A549 (cell line): ENCODE measurements at regions not wholly inside any gene's neighbourhood (a gene's known extent, or its start where the extent isn't known, plus 50 kb on each side); places are given as distances from the start of the nearest gene placed in this dataset.

ENCODE experiments used
- ATAC-seq, 2 experiments: fragments of 200-7000 bp in 1 of 2; fragments of >200 bp in 1 of 2; cut with Nextera tagmentation in 1 of 2; cut with Tn5 transposase in 1 of 2; 3 replicates each; pipeline versions ENCODE4 v1.8.0 to v1.9.1; 2018 to 2020; ENCODE audit warnings: mild to moderate bottlenecking in 1 of 2, moderate library complexity in 1 of 2
- CTCF ChIA-PET: fragments of 300-600 bp; sonication (Branson Sonifier 250); formaldehyde crosslinking; extraction: SDS; loops from one replicate; lab custom pipeline; 2021; ENCODE audit warnings: antibody characterized with exemption, inconsistent platforms; lab: Yijun Ruan, JAX
- POLR2A ChIA-PET: fragments of 350-600 bp; formaldehyde crosslinking; extraction: SDS; loops from one replicate; lab custom pipeline; 2021; ENCODE audit warnings: antibody characterized with exemption, inconsistent platforms; lab: Yijun Ruan, JAX
- DNase-seq, 2 experiments: peaks; one replicate each; pipeline versions ENCODE4 v3.0.0 to v3.0.0-alpha.2; 2011 to 2016; ENCODE audit warnings: low read depth in 1 of 2, low spot score in 1 of 2
- FAIRE-seq: peaks from 2 replicates; lab custom pipeline; 2011; peaks lifted over from hg19 to GRCh38; lab: Jason Lieb, UNC
- H3K27ac ChIP-seq, 2 experiments: fragments of >200 bp; sonication (Bioruptor Twin); formaldehyde crosslinking; 3 replicates each; pipeline ENCODE4 v1.5.1; 2016 to 2017
- H3K4me1 ChIP-seq: fragments of >200 bp; sonication (Bioruptor Twin); formaldehyde crosslinking; 3 replicates; pipeline ENCODE4 v1.6.1; 2016
- H3K4me2 ChIP-seq: fragments of >200 bp; sonication (Bioruptor Twin); formaldehyde crosslinking; 3 replicates; pipeline ENCODE4 v1.6.1; 2016
- H3K4me3 ChIP-seq: fragments of >200 bp; sonication (Bioruptor Twin); formaldehyde crosslinking; 3 replicates; pipeline ENCODE4 v1.5.1; 2016
- H3K9me3 ChIP-seq: fragments of >200 bp; sonication (Bioruptor Twin); formaldehyde crosslinking; 3 replicates; pipeline ENCODE4 v1.6.1; 2016
- FOSB ChIP-seq: fragments of 250-450 bp; sonication (Bioruptor Pico); IDR thresholded peaks from 2 replicates; pipeline ENCODE4 v1.5.0; 2020; ENCODE audit warnings: mild to moderate bottlenecking, moderate library complexity
- FOXS1 ChIP-seq: fragments of 250-450 bp; sonication (Bioruptor Pico); IDR thresholded peaks from 2 replicates; pipeline ENCODE4 v1.5.0; 2020; ENCODE audit warnings: mild to moderate bottlenecking, moderate library complexity
- JUN ChIP-seq, 2 experiments: fragments of >200 bp; sonication (Bioruptor Twin); formaldehyde crosslinking; IDR thresholded peaks; 2 replicates in 1 of 2; 3 replicates in 1 of 2; pipeline ENCODE4 v1.6.1; 2016 to 2017
- JUNB ChIP-seq: fragments of >200 bp; sonication (Bioruptor Twin); formaldehyde crosslinking; IDR thresholded peaks from 2 replicates; pipeline ENCODE4 v1.6.1; 2016
- KDM1A ChIP-seq: fragments of 200-600 bp; sonication (generic); IDR thresholded peaks from 2 replicates; pipeline ENCODE4 v1.6.1; 2016; ENCODE audit warnings: low read depth, mild to moderate bottlenecking
- KDM5A ChIP-seq: fragments of 200-600 bp; sonication (generic); IDR thresholded peaks from 2 replicates; pipeline ENCODE4 v1.6.1; 2016; ENCODE audit warnings: antibody characterized with exemption, mild to moderate bottlenecking
- NR3C1 ChIP-seq: fragments of >200 bp; sonication (Bioruptor Twin); formaldehyde crosslinking; IDR thresholded peaks from 3 replicates; pipeline ENCODE4 v1.6.1; 2017
- RAD21 ChIP-seq, 2 experiments: fragments of >200 bp in 1 of 2; sonication (Bioruptor Twin) in 1 of 2; formaldehyde crosslinking in 1 of 2; IDR thresholded peaks in 1 of 2; conservative IDR thresholded peaks in 1 of 2; 2 replicates in 1 of 2; 3 replicates in 1 of 2; pipeline ENCODE4 v1.6.1; 2012 to 2018; ENCODE audit warnings: inconsistent platforms in 1 of 2
- RARB ChIP-seq: fragments of 250-450 bp; sonication (Bioruptor Pico); IDR thresholded peaks from 2 replicates; pipeline ENCODE4 v1.8.0; 2021; ENCODE audit warnings: mild to moderate bottlenecking, moderate library complexity
- SMC3 ChIP-seq: fragments of >200 bp; sonication (Bioruptor Twin); formaldehyde crosslinking; IDR thresholded peaks from 3 replicates; pipeline ENCODE4 v1.6.1; 2018; ENCODE audit warnings: inconsistent platforms
- TP53 ChIP-seq: fragments of 250-450 bp; sonication (Bioruptor Pico); IDR thresholded peaks from 2 replicates; pipeline ENCODE4 v1.5.0; 2021; ENCODE audit warnings: mild to moderate bottlenecking, moderate library complexity
- ZC3H11A ChIP-seq: fragments of 450-650 bp; IDR thresholded peaks from 2 replicates; pipeline ENCODE4 v1.6.1; 2014; ENCODE audit warnings: antibody characterized with exemption, mild to moderate bottlenecking
- WGBS: methylation state at CpG from one replicate; pipeline ENCODE4 v1.1.6; 2017; ENCODE audit errors: missing lambda C conversion rate; 5-methylcytosine and 5-hydroxymethylcytosine counted together
- TF ChIP-seq, protein P1 (sequence below): fragments of >200 bp; sonication (Bioruptor Twin); formaldehyde crosslinking; IDR thresholded peaks from 3 replicates; pipeline ENCODE4 v1.5.1; 2016
- TF ChIP-seq, protein P2 (sequence below): fragments of 200-600 bp; sonication (generic); IDR thresholded peaks from 2 replicates; pipeline ENCODE4 v1.6.1; 2016; ENCODE audit warnings: antibody characterized with exemption, mild to moderate bottlenecking, moderate library complexity
- TF ChIP-seq, protein P3 (sequence below): fragments of 250-450 bp; sonication (Bioruptor Pico); IDR thresholded peaks from 2 replicates; pipeline ENCODE4 v1.5.0; 2020; ENCODE audit warnings: low read depth, mild to moderate bottlenecking, moderate library complexity
- TF ChIP-seq, protein P4 (sequence below): fragments of 450-650 bp; IDR thresholded peaks from 2 replicates; pipeline ENCODE4 v1.6.1; 2014; ENCODE audit warnings: antibody characterized with exemption

DNA sequence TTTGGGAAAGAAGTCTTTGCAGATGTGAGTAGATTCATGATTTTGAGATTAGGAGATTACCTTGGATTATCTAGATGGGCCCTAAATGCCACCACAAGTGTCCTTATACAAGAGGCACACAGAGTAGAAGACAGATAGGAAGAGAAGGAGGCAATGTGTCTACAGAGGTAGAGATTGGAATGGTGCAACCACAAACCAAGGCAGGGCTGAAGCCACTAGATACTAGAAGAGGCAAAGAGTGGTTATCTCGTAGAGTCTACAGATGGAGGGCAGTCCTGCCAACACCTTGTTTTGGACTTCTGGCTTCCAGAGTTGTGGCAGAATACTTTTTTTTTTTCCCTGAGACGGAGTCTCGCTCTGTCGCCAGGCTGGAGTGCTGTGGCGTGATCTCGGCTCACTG is 138.3 kb upstream of the AKIRIN2 start (continued):
- TF ChIP-seq KDM1A (no peak), TP53 (CRISPR knock-in tag) (no peak)

DNA sequence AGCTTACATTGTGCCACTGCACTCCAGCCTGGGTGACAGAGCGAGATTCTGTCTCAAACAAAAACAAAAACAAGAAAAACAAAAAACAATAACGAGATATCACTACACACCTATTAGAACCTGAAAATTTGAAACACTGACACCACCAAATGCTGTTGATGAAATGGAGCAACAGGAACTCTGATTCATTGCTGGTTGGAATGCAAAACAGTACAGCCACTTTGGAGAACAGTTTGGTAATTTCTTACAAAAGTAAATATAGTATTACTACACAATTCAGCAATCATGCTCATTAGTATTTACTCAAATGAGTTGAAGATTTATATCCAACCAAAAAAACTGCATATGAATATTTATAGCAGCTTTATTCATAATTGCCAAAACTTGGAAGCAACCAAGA is 135.8 kb upstream of the AKIRIN2 start:
- no peak for DNase-seq
- H3K4me3 ChIP-seq = no peak overlapping the region
- H3K4me1 ChIP-seq = no peaks in the 10 kb centered on the region
- CTCF ChIA-PET = no interaction called here
- H3K27ac ChIP-seq = no peak overlapping the region
- POLR2A ChIA-PET = no interaction called here
- H3K9me3 ChIP-seq = peaks cover 6% of the 10 kb centered on the region; the same call in 1 of the 3 replicates
- WGBS = 33% methylated on average over 2 of the region's 2 CpGs
- FAIRE-seq = no peak
- no peak for ATAC-seq
- no peak for TF ChIP-seq RARB
- no peak for TF ChIP-seq JUN (IDR thresholded peaks at IDR 0.05)
- TF ChIP-seq, protein P1, sequence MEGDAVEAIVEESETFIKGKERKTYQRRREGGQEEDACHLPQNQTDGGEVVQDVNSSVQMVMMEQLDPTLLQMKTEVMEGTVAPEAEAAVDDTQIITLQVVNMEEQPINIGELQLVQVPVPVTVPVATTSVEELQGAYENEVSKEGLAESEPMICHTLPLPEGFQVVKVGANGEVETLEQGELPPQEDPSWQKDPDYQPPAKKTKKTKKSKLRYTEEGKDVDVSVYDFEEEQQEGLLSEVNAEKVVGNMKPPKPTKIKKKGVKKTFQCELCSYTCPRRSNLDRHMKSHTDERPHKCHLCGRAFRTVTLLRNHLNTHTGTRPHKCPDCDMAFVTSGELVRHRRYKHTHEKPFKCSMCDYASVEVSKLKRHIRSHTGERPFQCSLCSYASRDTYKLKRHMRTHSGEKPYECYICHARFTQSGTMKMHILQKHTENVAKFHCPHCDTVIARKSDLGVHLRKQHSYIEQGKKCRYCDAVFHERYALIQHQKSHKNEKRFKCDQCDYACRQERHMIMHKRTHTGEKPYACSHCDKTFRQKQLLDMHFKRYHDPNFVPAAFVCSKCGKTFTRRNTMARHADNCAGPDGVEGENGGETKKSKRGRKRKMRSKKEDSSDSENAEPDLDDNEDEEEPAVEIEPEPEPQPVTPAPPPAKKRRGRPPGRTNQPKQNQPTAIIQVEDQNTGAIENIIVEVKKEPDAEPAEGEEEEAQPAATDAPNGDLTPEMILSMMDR = no peak
- TF ChIP-seq NR3C1 = no peak
- TF ChIP-seq, protein P2, sequence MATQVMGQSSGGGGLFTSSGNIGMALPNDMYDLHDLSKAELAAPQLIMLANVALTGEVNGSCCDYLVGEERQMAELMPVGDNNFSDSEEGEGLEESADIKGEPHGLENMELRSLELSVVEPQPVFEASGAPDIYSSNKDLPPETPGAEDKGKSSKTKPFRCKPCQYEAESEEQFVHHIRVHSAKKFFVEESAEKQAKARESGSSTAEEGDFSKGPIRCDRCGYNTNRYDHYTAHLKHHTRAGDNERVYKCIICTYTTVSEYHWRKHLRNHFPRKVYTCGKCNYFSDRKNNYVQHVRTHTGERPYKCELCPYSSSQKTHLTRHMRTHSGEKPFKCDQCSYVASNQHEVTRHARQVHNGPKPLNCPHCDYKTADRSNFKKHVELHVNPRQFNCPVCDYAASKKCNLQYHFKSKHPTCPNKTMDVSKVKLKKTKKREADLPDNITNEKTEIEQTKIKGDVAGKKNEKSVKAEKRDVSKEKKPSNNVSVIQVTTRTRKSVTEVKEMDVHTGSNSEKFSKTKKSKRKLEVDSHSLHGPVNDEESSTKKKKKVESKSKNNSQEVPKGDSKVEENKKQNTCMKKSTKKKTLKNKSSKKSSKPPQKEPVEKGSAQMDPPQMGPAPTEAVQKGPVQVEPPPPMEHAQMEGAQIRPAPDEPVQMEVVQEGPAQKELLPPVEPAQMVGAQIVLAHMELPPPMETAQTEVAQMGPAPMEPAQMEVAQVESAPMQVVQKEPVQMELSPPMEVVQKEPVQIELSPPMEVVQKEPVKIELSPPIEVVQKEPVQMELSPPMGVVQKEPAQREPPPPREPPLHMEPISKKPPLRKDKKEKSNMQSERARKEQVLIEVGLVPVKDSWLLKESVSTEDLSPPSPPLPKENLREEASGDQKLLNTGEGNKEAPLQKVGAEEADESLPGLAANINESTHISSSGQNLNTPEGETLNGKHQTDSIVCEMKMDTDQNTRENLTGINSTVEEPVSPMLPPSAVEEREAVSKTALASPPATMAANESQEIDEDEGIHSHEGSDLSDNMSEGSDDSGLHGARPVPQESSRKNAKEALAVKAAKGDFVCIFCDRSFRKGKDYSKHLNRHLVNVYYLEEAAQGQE = no peak
- TF ChIP-seq, all 56 proteins: peak for 0
- no peak overlapping the region for H3K4me2 ChIP-seq

DNA sequence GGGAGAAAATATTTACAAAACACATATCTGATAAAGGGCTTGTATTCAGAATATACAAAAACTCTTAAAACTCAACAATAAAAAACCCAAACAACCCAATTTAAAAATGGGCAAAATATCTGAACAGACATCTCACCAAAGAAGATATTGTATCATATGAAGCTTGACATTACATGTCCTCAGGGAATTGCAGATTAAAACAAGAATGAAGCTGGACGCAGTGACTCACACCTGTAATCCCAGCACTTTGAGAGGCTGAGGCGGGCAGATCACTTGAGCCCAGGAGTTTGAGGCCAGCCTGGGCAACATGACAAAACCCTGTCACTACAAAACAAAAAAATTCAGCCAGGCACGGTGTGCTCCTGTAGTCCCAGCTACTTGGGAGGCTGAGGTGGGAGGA is 135.4 kb upstream of the AKIRIN2 start:
- Histone ChIP-seq H3K4me3 (no peak overlapping the region), H3K9me3 (peaks cover 6% of the 10 kb centered on the region; the same call in 1 of the 3 replicates), H3K4me2 (no peak overlapping the region), H3K27ac (no peak overlapping the region), H3K4me1 (no peaks in the 10 kb centered on the region)
- no peak for FAIRE-seq
- TF ChIP-seq KDM5A (no peak), JUNB (no peak)
- TF ChIP-seq, protein P3, sequence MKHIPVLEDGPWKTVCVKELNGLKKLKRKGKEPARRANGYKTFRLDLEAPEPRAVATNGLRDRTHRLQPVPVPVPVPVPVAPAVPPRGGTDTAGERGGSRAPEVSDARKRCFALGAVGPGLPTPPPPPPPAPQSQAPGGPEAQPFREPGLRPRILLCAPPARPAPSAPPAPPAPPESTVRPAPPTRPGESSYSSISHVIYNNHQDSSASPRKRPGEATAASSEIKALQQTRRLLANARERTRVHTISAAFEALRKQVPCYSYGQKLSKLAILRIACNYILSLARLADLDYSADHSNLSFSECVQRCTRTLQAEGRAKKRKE (CRISPR knock-in tag) = no peak
- TF ChIP-seq, protein P4, sequence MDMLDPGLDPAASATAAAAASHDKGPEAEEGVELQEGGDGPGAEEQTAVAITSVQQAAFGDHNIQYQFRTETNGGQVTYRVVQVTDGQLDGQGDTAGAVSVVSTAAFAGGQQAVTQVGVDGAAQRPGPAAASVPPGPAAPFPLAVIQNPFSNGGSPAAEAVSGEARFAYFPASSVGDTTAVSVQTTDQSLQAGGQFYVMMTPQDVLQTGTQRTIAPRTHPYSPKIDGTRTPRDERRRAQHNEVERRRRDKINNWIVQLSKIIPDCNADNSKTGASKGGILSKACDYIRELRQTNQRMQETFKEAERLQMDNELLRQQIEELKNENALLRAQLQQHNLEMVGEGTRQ = no peak
- CTCF ChIA-PET = no interaction called here
- WGBS = 46% methylated on average over 3 of the region's 3 CpGs
- ATAC-seq = no peak
- DNase-seq = no peak
- POLR2A ChIA-PET = no interaction called here

DNA sequence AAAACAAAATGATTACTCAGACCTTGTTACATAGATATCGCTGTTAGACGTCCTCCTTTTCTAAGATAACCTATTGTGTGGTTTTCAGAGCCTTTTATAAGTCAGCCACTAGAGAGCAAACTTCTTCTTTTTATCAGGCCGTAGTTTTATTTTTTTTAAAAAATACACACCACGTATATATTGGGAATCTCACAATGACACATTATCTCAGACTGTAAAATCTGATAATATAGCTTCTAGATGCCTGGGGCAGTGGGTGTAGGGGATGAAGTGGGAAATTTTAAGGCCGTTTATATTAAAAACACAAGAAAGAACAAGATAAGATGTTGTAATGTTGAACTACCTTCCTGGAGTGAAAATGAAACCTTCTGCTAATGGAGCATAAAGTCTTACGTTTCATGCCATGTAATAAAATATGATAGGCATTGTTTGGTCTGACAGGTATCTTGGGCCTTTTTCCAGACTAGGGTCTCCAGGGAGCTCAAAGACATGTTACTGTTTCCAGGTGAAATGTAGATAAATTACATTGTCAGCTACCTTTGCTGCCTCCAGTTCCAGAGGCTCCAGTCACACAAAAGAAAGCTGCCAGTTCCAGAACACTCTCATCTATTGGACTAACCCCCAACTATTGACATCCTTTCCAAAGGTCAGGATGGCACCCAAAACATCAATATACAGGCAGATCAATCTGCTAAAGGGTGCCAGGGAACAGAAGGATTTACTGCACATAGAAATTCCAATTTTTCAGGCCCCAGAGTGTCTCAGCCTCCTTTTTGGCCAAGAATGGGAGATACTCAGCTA is 130.2 kb upstream of the AKIRIN2 start:
- DNase-seq (peak in 1 of 2 experiments; percentile 23), FAIRE-seq (no peak), ATAC-seq (peak; percentile 50 to 75; a peak in 4 of 6 replicates)
- Histone ChIP-seq H3K4me3 (peak overlapping the region; percentile 24; the same call in 2 of the 3 replicates), H3K9me3 (no peaks in the 10 kb centered on the region), H3K4me2 (peak overlapping the region; percentile 73), H3K27ac (peak overlapping the region; percentile 45 to 65), H3K4me1 (no peaks in the 10 kb centered on the region)
- CTCF ChIA-PET = interaction anchor here (0.7 to 2.5 kb wide), 6 partner anchors 10 to 1040 kb away, joined by 3 to 11 read pairs (median 4); partner anchors contain the start of gene AKIRIN2
- TF ChIP-seq FOXS1 (CRISPR knock-in tag) = no peak
- TF ChIP-seq TP53 (CRISPR knock-in tag) = no peak
- TF ChIP-seq FOSB = no peak
- TF ChIP-seq SMC3 = peak; percentile 57
- TF ChIP-seq, protein P1 = peak; percentile 50
- TF ChIP-seq RAD21 (conservative IDR thresholded peaks at IDR 0.05 in 1 of 2, IDR thresholded peaks at IDR 0.05 in 1 of 2) = peak; percentile 52 to 61; a peak in 4 of 5 replicates
- no peak for TF ChIP-seq ZC3H11A
- POLR2A ChIA-PET = no interaction called here
- 7% methylated on average over 6 of the region's 6 CpGs for WGBS
